Aorta (tissue), 5 donors: ENCODE measurements at regions not wholly inside any gene's neighbourhood (a gene's known extent, or its start where the extent isn't known, plus 50 kb on each side); places are given as distances from the start of the nearest gene placed in this dataset.
"Not testable (repeated sequence)": the region's sequence is repeated elsewhere in the genome, so short reads cannot be mapped to it uniquely, and the experiment has no call there.

Experiments
- ATAC-seq: fragments of 200-7000 bp; cut with Tn5 transposase; one replicate; pipeline ENCODE4 v1.9.1; 2022; ENCODE audit warnings: moderate library complexity; ENCODE audit not compliant: low FRiP score
- DNase-seq, 2 donors: peaks; one replicate each; pipeline ENCODE4 v3.0.0-alpha.2; 2020
- H3K27ac ChIP-seq, 2 donors: one replicate each; pipeline ENCODE4 v1.5.1; 2013; ENCODE audit warnings: low read length in 2 of 2, mild to moderate bottlenecking in 2 of 2, moderate library complexity in 2 of 2, control low read depth in 1 of 2, inconsistent platforms in 1 of 2, low read depth in 1 of 2
- H3K27me3 ChIP-seq, 2 donors: one replicate each; pipeline ENCODE4 v1.6.1; 2013; ENCODE audit warnings: control low read depth in 1 of 2, low read length in 1 of 2, mild to moderate bottlenecking in 1 of 2, moderate library complexity in 1 of 2; ENCODE audit not compliant: insufficient read depth in 2 of 2, control insufficient read depth in 1 of 2
- H3K36me3 ChIP-seq, 2 donors: one replicate each; pipeline ENCODE4 v1.6.1; 2013; ENCODE audit warnings: control low read depth in 1 of 2, low read length in 1 of 2, mild to moderate bottlenecking in 1 of 2; ENCODE audit not compliant: insufficient read depth in 2 of 2, control insufficient read depth in 1 of 2
- H3K4me1 ChIP-seq, 2 donors: one replicate each; pipeline ENCODE4 v1.6.1; 2013; ENCODE audit warnings: low read length in 2 of 2, control low read depth in 1 of 2, mild to moderate bottlenecking in 1 of 2, moderate library complexity in 1 of 2; ENCODE audit not compliant: insufficient read depth in 2 of 2, control insufficient read depth in 1 of 2
- H3K4me3 ChIP-seq, 2 donors: one replicate each; pipeline ENCODE4 v1.5.1; 2013; ENCODE audit warnings: low read length in 2 of 2, control low read depth in 1 of 2, mild to moderate bottlenecking in 1 of 2
- H3K9me3 ChIP-seq: one replicate; pipeline ENCODE4 v1.6.1; 2013; ENCODE audit warnings: mild to moderate bottlenecking, low read length; ENCODE audit not compliant: control insufficient read depth
- WGBS, 2 donors: extraction: QIAGEN DNeasy Blood & Tissue Kit; methylation state at CpG; one replicate each; pipeline ENCODE4 v1.1.7; 2013; 5-methylcytosine and 5-hydroxymethylcytosine counted together
- intact Hi-C, 2 donors: fragments of 100-400 bp; cut with DNase I; formaldehyde crosslinking; loops; one replicate each; pipeline versions ENCODE4 v1.14.2 to v1.15.0; 2022
- donor health status: healthy with polysubstance abuse.
- donor health status: Bipolar disorder and iron deficiency.
- donor health status: DM: no; HTN: no; CAD: no.
- donor health status: DM: no; HTN: no; CAD: no.
- donor health status: DM: yes; HTN: yes; CAD: no.

- WGBS, 2 donors, result 26 to 28% methylated on average over 3 of the region's 3 CpGs
- H3K9me3 ChIP-seq, H3K4me3 ChIP-seq, H3K27ac ChIP-seq, H3K27me3 ChIP-seq, intact Hi-C loops, DNase-seq, ATAC-seq, H3K36me3 ChIP-seq, H3K4me1 ChIP-seq: not testable (repeated sequence)
Measured at GRCh38 chr22:10934704-10935103, 4593.3 kb upstream of the OR11H1 start.

GRCh38 chr22:10961043-10961860 lies 4566.7 kb upstream of the OR11H1 start:
- WGBS, 2 donors, result 65 to 66% methylated on average over 69 of the region's 69 CpGs
- intact Hi-C loops, result no loop called here
- H3K27me3 ChIP-seq, result no peaks in the 10 kb centered on the region
- no peak overlapping the region for H3K4me3 ChIP-seq
- no peaks in the 10 kb centered on the region for H3K36me3 ChIP-seq
- peak; percentile 41 for ATAC-seq
- peaks cover 3% of the 10 kb centered on the region for H3K9me3 ChIP-seq
- H3K27ac ChIP-seq, result no peak overlapping the region
- peak; percentile 45 to 77 for DNase-seq
- H3K4me1 ChIP-seq, result no peaks in the 10 kb centered on the region

GRCh38 chr22:10961861-10962255 lies 4566.1 kb upstream of the OR11H1 start:
- H3K9me3 ChIP-seq, H3K27me3 ChIP-seq, H3K4me1 ChIP-seq, ATAC-seq, H3K36me3 ChIP-seq, intact Hi-C loops, H3K27ac ChIP-seq, H3K4me3 ChIP-seq: not testable (repeated sequence)
- WGBS, 2 donors, result 74 to 77% methylated on average over 14 of the region's 14 CpGs
- peak in 1 of 2 donors; percentile 68 for DNase-seq
